ENCODE measurements at regions not wholly inside any gene's neighbourhood (a gene's known extent, or its start where the extent isn't known, plus 50 kb on each side); places are given as distances from the start of the nearest gene placed in this dataset.
A peak's percentile ranks its signal among the peaks of the same experiment; 100 is the strongest.
"Not testable (repeated sequence)": the region's sequence is repeated elsewhere in the genome, so short reads cannot be mapped to it uniquely, and the experiment has no call there.

DNA sequence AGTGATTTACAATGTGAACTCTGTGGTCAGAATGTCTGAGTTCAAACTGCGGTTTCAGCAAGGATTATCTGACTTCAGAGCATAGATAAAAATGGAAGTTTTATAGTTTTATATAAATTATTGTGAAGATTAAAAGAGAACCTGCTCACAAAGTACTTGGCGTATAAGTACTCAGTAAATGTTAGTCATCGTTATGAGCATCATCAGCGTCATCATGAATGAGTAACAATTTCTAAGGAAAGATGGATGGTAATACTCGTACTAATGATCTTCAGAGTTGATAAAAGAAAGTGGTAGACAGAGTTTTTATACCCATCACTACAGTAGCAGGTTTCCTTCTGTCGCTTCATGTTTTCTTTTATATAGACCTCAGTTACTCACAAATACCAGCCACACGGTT, 341.8 kb downstream of the RAP2B start:
- CTCF ChIA-PET, result no interaction called here
- Mint-ChIP-seq H3K4me1 (no peaks in the 10 kb centered on the region), H3K36me3 (no peaks in the 10 kb centered on the region), H3K27ac (no peak overlapping the region), H3K4me3 (no peak overlapping the region), H3K27me3 (no peaks in the 10 kb centered on the region), H3K9me3 (peaks cover 0 to 4% (median 0%) of the 10 kb centered on the region in 3 donors)
- Histone ChIP-seq H3K27me3 (replicated peaks in 1 of 2; ENCODE audit: control insufficient read depth in 2 of 2, extremely low read depth in 1 of 2, insufficient read depth in 2 of 2, low read length in 1 of 2) (no peaks in the 10 kb centered on the region), H3K36me3 (ENCODE audit: control insufficient read depth in 2 of 2, extremely low read depth in 1 of 2, insufficient read depth in 1 of 2, low read length in 1 of 2) (no peaks in the 10 kb centered on the region), H3K27ac (ENCODE audit: low read length) (no peak overlapping the region), H3K9me3 (no peaks in the 10 kb centered on the region), H3K4me3 (ENCODE audit: control insufficient read depth in 1 of 2, extremely low read depth in 1 of 2, low read length in 1 of 2) (no peak overlapping the region), H3K4me1 (ENCODE audit: control insufficient read depth in 1 of 2, extremely low read depth in 1 of 2, insufficient read depth in 2 of 2, low read length in 2 of 2) (no peaks in the 10 kb centered on the region)
- WGBS (ENCODE audit: insufficient coverage), result no CpG with 5 or more reads among the region's 7 CpGs
- ATAC-seq (replicated peaks in 1 of 4) (no peak), DNase-seq (no peak)
- POLR2A ChIA-PET, result interaction anchor here in 1 of 2 donors (0.6 kb wide), 1 partner anchor 122 kb away, joined by 5 read pairs; no protein-coding TSS in a partner anchor

DNA sequence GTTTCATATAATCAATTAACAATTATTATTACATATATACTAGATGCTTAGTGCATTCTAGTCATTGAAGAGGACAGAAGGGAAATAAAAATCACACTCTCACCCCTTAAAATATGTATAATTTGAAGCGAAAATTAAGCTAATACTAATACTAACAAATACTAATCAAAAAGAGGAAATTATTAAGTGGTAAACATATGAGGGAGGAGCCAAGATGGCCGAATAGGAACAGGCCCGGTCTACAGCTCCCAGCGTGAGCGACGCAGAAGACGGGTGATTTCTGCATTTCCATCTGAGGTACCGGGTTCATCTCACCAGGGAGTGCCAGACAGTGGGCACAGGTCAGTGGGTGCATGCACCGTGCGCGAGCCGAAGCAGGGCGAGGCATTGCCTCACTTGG, 344.2 kb downstream of the RAP2B start:
- H3K9me3 ChIP-seq; ATAC-seq (replicated peaks in 1 of 4); H3K4me1 Mint-ChIP-seq; H3K27ac ChIP-seq (ENCODE audit: low read length); H3K4me3 ChIP-seq (ENCODE audit: control insufficient read depth in 1 of 2, extremely low read depth in 1 of 2, low read length in 1 of 2); CTCF ChIA-PET; DNase-seq; H3K27ac Mint-ChIP-seq; H3K36me3 Mint-ChIP-seq; H3K27me3 ChIP-seq (replicated peaks in 1 of 2; ENCODE audit: control insufficient read depth in 2 of 2, extremely low read depth in 1 of 2, insufficient read depth in 2 of 2, low read length in 1 of 2); H3K4me3 Mint-ChIP-seq; H3K9me3 Mint-ChIP-seq; H3K27me3 Mint-ChIP-seq; H3K4me1 ChIP-seq (ENCODE audit: control insufficient read depth in 1 of 2, extremely low read depth in 1 of 2, insufficient read depth in 2 of 2, low read length in 2 of 2); H3K36me3 ChIP-seq (ENCODE audit: control insufficient read depth in 2 of 2, extremely low read depth in 1 of 2, insufficient read depth in 1 of 2, low read length in 1 of 2): not testable (repeated sequence)
- POLR2A ChIA-PET, result interaction anchor here in 1 of 2 donors (0.6 kb wide), 1 partner anchor 15 kb away, joined by 3 read pairs; no protein-coding TSS in a partner anchor
- WGBS (ENCODE audit: insufficient coverage), result no CpG with 5 or more reads among the region's 13 CpGs

DNA sequence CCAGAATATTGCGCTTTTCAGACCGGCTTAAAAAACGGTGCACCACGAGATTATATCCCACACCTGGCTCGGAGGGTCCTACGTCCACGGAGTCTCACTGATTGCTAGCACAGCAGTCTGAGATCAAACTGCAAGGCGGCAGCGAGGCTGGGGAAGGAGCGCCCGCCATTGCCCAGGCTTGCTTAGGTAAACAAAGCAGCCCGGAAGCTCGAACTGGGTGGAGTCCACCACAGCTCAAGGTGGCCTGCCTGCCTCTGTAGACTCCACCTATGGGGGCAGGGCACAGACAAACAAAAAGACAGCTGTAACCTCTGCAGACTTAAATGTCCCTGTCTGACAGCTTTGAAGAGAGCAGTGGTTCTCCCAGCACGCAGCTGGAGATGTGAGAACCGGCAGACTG, 344.7 kb downstream of the RAP2B start:
- H3K4me3 Mint-ChIP-seq; H3K27ac Mint-ChIP-seq; DNase-seq; H3K36me3 Mint-ChIP-seq; POLR2A ChIA-PET; H3K27me3 Mint-ChIP-seq; H3K4me1 Mint-ChIP-seq; H3K4me1 ChIP-seq (ENCODE audit: control insufficient read depth in 1 of 2, extremely low read depth in 1 of 2, insufficient read depth in 2 of 2, low read length in 2 of 2); H3K4me3 ChIP-seq (ENCODE audit: control insufficient read depth in 1 of 2, extremely low read depth in 1 of 2, low read length in 1 of 2); H3K36me3 ChIP-seq (ENCODE audit: control insufficient read depth in 2 of 2, extremely low read depth in 1 of 2, insufficient read depth in 1 of 2, low read length in 1 of 2); ATAC-seq (replicated peaks in 1 of 4); H3K27ac ChIP-seq (ENCODE audit: low read length); CTCF ChIA-PET; H3K27me3 ChIP-seq (replicated peaks in 1 of 2; ENCODE audit: control insufficient read depth in 2 of 2, extremely low read depth in 1 of 2, insufficient read depth in 2 of 2, low read length in 1 of 2); H3K9me3 Mint-ChIP-seq; H3K9me3 ChIP-seq: not testable (repeated sequence)
- 92% methylated on average over 3 of the region's 15 CpGs for WGBS (ENCODE audit: insufficient coverage)

DNA sequence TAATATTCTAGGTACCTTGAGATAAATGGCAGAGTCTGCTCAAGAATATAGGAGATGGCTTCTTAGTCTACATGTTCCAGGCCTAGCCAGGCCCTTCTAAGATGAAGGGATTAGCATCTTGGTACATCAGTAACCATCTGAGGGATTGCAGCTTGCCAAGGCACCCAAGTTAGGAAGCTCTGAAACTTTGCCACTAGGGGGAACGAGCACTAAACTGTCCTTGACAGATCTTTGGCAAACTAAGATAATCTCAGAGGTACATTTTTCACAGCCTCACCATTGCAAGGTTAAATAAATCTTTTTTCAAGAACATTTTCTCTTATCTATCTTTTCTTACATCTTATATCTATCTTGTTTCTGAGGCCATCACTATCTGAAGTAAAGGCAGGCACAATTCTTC, 351.2 kb downstream of the RAP2B start:
- CTCF ChIA-PET, result interaction anchor here (0.6 to 0.7 kb wide), 3 partner anchors 45 to 1927 kb away, joined by 3 to 5 read pairs (median 3); no protein-coding TSS in a partner anchor
- H3K9me3 ChIP-seq, result no peaks in the 10 kb centered on the region
- POLR2A ChIA-PET, result interaction anchor here in 1 of 2 donors (0.6 to 0.7 kb wide), 2 partner anchors 444 to 519 kb away, joined by 3 read pairs; no protein-coding TSS in a partner anchor
- no peak overlapping the region for H3K4me3 Mint-ChIP-seq
- ATAC-seq (replicated peaks in 1 of 4) (peak in 1 of 4 experiments; percentile 37), DNase-seq (peak in 7 of 35 experiments; percentile 0 to 37 (median 5))
- no peaks in the 10 kb centered on the region for H3K27me3 Mint-ChIP-seq
- H3K36me3 ChIP-seq (ENCODE audit: control insufficient read depth in 2 of 2, extremely low read depth in 1 of 2, insufficient read depth in 1 of 2, low read length in 1 of 2), result no peaks in the 10 kb centered on the region
- 0% methylated on average over 1 of the region's 1 CpG for WGBS (ENCODE audit: insufficient coverage)
- peaks cover 0 to 2% (median 0%) of the 10 kb centered on the region in 3 donors for H3K4me1 Mint-ChIP-seq
- H3K36me3 Mint-ChIP-seq, result peaks cover 3% of the 10 kb centered on the region
- no peak overlapping the region for H3K27ac ChIP-seq (ENCODE audit: low read length)
- H3K27ac Mint-ChIP-seq, result no peak overlapping the region
- H3K4me3 ChIP-seq (ENCODE audit: control insufficient read depth in 1 of 2, extremely low read depth in 1 of 2, low read length in 1 of 2), result no peak overlapping the region
- no peaks in the 10 kb centered on the region for H3K4me1 ChIP-seq (ENCODE audit: control insufficient read depth in 1 of 2, extremely low read depth in 1 of 2, insufficient read depth in 2 of 2, low read length in 2 of 2)
- no peaks in the 10 kb centered on the region for H3K27me3 ChIP-seq (replicated peaks in 1 of 2; ENCODE audit: control insufficient read depth in 2 of 2, extremely low read depth in 1 of 2, insufficient read depth in 2 of 2, low read length in 1 of 2)
- peaks cover 4 to 10% (median 10%) of the 10 kb centered on the region in 3 donors for H3K9me3 Mint-ChIP-seq

DNA sequence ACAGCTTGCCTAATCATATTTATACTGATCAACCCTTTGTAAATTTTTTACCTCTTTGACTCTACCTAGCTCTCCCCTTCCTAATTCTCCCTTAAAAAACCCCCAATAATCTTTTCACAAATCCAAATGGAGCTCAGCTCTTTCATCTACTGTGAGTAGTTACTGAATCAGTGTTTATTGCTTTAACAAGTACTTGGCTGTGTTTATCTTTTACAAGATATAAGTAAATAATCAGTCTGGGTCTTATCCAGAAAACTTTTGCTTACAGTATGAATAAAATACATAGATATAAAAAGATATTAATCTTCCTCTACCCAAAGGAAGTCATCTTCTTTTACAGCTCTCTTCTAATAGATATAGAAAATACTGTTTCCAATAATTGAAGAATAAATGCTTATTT, 366.4 kb downstream of the RAP2B start:
- no peaks in the 10 kb centered on the region for H3K36me3 ChIP-seq (ENCODE audit: control insufficient read depth in 2 of 2, extremely low read depth in 1 of 2, insufficient read depth in 1 of 2, low read length in 1 of 2)
- no peaks in the 10 kb centered on the region for H3K4me1 ChIP-seq (ENCODE audit: control insufficient read depth in 1 of 2, extremely low read depth in 1 of 2, insufficient read depth in 2 of 2, low read length in 2 of 2)
- H3K27ac ChIP-seq (ENCODE audit: low read length), result no peak overlapping the region
- Mint-ChIP-seq H3K36me3 (peaks cover 9% of the 10 kb centered on the region), H3K4me3 (no peak overlapping the region), H3K27ac (no peak overlapping the region), H3K9me3 (peaks cover 11 to 20% (median 11%) of the 10 kb centered on the region in 3 donors), H3K27me3 (peaks cover 0 to 4% of the 10 kb centered on the region in 2 donors), H3K4me1 (no peaks in the 10 kb centered on the region)
- no peaks in the 10 kb centered on the region for H3K27me3 ChIP-seq (replicated peaks in 1 of 2; ENCODE audit: control insufficient read depth in 2 of 2, extremely low read depth in 1 of 2, insufficient read depth in 2 of 2, low read length in 1 of 2)
- no peak overlapping the region for H3K4me3 ChIP-seq (ENCODE audit: control insufficient read depth in 1 of 2, extremely low read depth in 1 of 2, low read length in 1 of 2)
- DNase-seq (no peak), ATAC-seq (replicated peaks in 1 of 4) (no peak)
- ChIA-PET POLR2A (interaction anchor here in 1 of 2 donors (0.6 kb wide), 1 partner anchor 355 kb away, joined by 4 read pairs; no protein-coding TSS in a partner anchor), CTCF (interaction anchor here in 1 of 2 donors (0.6 kb wide), 1 partner anchor 1644 kb away, joined by 3 read pairs; no protein-coding TSS in a partner anchor)
- H3K9me3 ChIP-seq, result no peaks in the 10 kb centered on the region

DNA sequence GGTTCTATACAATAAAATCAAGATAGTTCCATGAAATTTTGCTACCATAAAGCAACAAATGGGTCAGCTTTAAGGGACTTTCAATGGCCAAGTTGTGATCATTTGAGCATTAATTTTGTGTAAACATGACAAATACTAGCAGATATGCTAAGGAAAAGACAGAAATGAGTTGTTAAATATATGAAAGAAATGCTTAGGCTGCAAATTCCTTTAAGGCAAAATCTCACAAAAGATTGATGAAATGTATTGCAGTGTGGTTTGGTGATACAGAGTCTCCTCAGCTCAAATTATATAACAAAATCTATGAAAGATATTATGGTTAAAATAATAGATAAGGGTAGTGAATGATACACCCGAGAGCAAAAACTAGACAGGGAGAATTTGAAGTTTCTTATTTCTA, 377.2 kb downstream of the RAP2B start:
- H3K9me3 ChIP-seq, result no peaks in the 10 kb centered on the region
- H3K4me1 ChIP-seq (ENCODE audit: control insufficient read depth in 1 of 2, extremely low read depth in 1 of 2, insufficient read depth in 2 of 2, low read length in 2 of 2), result no peaks in the 10 kb centered on the region
- ChIA-PET CTCF (interaction anchor here in 1 of 2 donors (0.7 kb wide), 1 partner anchor 459 kb away, joined by 5 read pairs; no protein-coding TSS in a partner anchor), POLR2A (interaction anchor here in 1 of 2 donors (0.8 kb wide), 1 partner anchor 1997 kb away, joined by 3 read pairs; no protein-coding TSS in a partner anchor)
- no peak overlapping the region for H3K4me3 Mint-ChIP-seq
- no peaks in the 10 kb centered on the region for H3K36me3 ChIP-seq (ENCODE audit: control insufficient read depth in 2 of 2, extremely low read depth in 1 of 2, insufficient read depth in 1 of 2, low read length in 1 of 2)
- no peak overlapping the region for H3K4me3 ChIP-seq (ENCODE audit: control insufficient read depth in 1 of 2, extremely low read depth in 1 of 2, low read length in 1 of 2)
- peaks cover 0 to 6% (median 0%) of the 10 kb centered on the region in 3 donors for H3K9me3 Mint-ChIP-seq
- H3K27me3 Mint-ChIP-seq, result no peaks in the 10 kb centered on the region
- H3K36me3 Mint-ChIP-seq, result no peaks in the 10 kb centered on the region
- H3K27me3 ChIP-seq (replicated peaks in 1 of 2; ENCODE audit: control insufficient read depth in 2 of 2, extremely low read depth in 1 of 2, insufficient read depth in 2 of 2, low read length in 1 of 2), result no peaks in the 10 kb centered on the region
- H3K27ac Mint-ChIP-seq, result no peak overlapping the region
- H3K27ac ChIP-seq (ENCODE audit: low read length), result no peak overlapping the region
- ATAC-seq (replicated peaks in 1 of 4), result no peak
- no peaks in the 10 kb centered on the region for H3K4me1 Mint-ChIP-seq
- WGBS (ENCODE audit: insufficient coverage), result no CpG with 5 or more reads among the region's 1 CpG
- DNase-seq, result no peak

DNA sequence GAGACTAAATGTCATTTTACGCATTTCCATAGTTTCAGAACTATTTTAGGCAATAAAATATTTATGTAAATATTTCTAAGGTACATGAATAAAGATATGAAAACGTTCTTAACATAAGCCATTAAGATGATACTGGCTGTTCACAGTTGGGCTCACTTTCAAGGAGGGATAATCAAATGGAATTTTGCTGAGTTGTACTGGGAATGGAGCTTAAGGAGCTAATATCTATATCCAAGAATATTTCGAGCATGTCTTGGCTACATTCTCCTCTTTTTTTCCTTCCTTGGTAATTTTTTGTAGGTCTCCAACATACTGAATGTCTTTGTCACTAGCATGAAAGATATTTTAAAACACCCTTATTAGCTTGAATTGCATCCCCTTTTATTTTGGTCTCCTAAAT, 383.4 kb downstream of the RAP2B start:
- H3K27me3 ChIP-seq (replicated peaks in 1 of 2; ENCODE audit: control insufficient read depth in 2 of 2, extremely low read depth in 1 of 2, insufficient read depth in 2 of 2, low read length in 1 of 2), result no peaks in the 10 kb centered on the region
- peaks cover 0 to 9% (median 0%) of the 10 kb centered on the region in 3 donors for H3K9me3 Mint-ChIP-seq
- no peak for ATAC-seq (replicated peaks in 1 of 4)
- H3K4me1 Mint-ChIP-seq, result no peaks in the 10 kb centered on the region
- no peaks in the 10 kb centered on the region for H3K36me3 Mint-ChIP-seq
- H3K9me3 ChIP-seq, result no peaks in the 10 kb centered on the region
- CTCF ChIA-PET, result no interaction called here
- H3K27me3 Mint-ChIP-seq, result no peaks in the 10 kb centered on the region
- POLR2A ChIA-PET, result no interaction called here
- no peak overlapping the region for H3K4me3 Mint-ChIP-seq
- no peaks in the 10 kb centered on the region for H3K36me3 ChIP-seq (ENCODE audit: control insufficient read depth in 2 of 2, extremely low read depth in 1 of 2, insufficient read depth in 1 of 2, low read length in 1 of 2)
- H3K27ac Mint-ChIP-seq, result no peak overlapping the region
- no peak for DNase-seq
- H3K27ac ChIP-seq (ENCODE audit: low read length), result no peak overlapping the region
- no CpG with 5 or more reads among the region's 3 CpGs for WGBS (ENCODE audit: insufficient coverage)
- H3K4me3 ChIP-seq (ENCODE audit: control insufficient read depth in 1 of 2, extremely low read depth in 1 of 2, low read length in 1 of 2), result no peak overlapping the region
- no peaks in the 10 kb centered on the region for H3K4me1 ChIP-seq (ENCODE audit: control insufficient read depth in 1 of 2, extremely low read depth in 1 of 2, insufficient read depth in 2 of 2, low read length in 2 of 2)

Data from T-cell (primary cell).